ENCODE measurements at regions not wholly inside any gene's neighbourhood (a gene's known extent, or its start where the extent isn't known, plus 50 kb on each side); places are given as distances from the start of the nearest gene placed in this dataset.

DNA sequence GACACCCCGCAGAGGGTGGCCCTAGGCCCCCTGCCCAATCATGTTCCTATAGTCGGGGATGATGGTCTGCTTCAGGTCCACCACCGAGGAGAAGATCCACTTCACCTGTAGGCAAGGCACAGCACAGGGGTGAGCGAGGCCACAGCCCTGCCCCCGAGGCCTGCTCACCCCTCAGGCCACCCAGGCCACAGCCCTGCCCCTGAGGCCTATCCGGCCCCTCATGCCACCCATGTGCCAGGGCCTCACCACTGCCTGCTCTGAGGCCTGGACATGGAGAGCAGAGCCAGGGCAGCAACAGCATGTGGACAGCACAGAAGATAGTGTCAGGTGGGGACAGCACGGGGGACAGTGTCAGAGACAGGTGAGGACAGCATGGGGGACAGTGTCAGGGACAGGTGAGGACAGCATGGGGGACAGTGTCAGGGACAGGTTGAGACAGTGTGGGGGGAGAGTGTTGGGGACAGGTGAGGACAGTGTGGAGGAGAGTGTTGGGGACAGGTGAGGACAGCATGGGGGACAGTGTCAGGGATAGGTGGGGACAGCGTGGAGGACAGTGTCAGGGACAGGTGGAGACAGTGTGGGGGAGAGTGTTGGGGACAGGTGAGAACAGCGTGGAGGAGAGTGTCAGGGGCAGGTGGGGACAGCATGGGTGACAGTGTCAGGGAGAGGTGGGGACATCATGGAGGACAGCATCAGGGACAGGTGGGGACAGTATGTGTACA, 239.7 kb downstream of the TMEM121 start:
- Histone ChIP-seq H2AFZ (ENCODE audit: low read length) (no peak overlapping the region), H3K4me1 (replicated peaks in 1 of 4; ENCODE audit: control insufficient read depth in 3 of 4, insufficient read depth in 4 of 4, low read length in 3 of 4) (no peaks in the 10 kb centered on the region)

More for the DNA sequence above, 239.7 kb downstream of the TMEM121 start:
- Histone ChIP-seq H2AK5ac (ENCODE audit: low read depth, low read length) (no peak overlapping the region), H4K8ac (ENCODE audit: extremely low read depth, insufficient read depth, low read length) (no peak overlapping the region), H4K5ac (ENCODE audit: insufficient read length, low read depth, low read length) (no peak overlapping the region), H3K36me3 (ENCODE audit: control insufficient read depth in 2 of 4, insufficient read depth in 4 of 4, low read length in 3 of 4) (no peaks in the 10 kb centered on the region), H3K18ac (ENCODE audit: extremely low read depth, low read length) (no peak overlapping the region), H3K79me1 (ENCODE audit: low read depth, low read length) (no peaks in the 10 kb centered on the region), H2BK120ac (replicated peaks; ENCODE audit: low read depth, low read length) (no peak overlapping the region), H3K14ac (ENCODE audit: insufficient read length) (no peak overlapping the region), H3K79me2 (ENCODE audit: control insufficient read depth in 1 of 2, insufficient read depth in 2 of 2, low read length in 2 of 2) (no peaks in the 10 kb centered on the region), H3K23me2 (ENCODE audit: low read depth, low read length) (no peaks in the 10 kb centered on the region), H3K4me3 (ENCODE audit: extremely low read depth in 1 of 4, insufficient read depth in 2 of 4, low read depth in 3 of 4, low read length in 4 of 4) (no peak overlapping the region), H3K9ac (replicated peaks in 1 of 4; ENCODE audit: extremely low read depth in 1 of 4, low read depth in 3 of 4, low read length in 3 of 4) (no peak overlapping the region), H3K27me3 (replicated peaks in 1 of 4; ENCODE audit: control insufficient read depth in 3 of 4, extremely low read depth in 1 of 4, insufficient read depth in 3 of 4, low read length in 3 of 4) (no peaks in the 10 kb centered on the region), H3K4me2 (ENCODE audit: insufficient read depth in 1 of 2, low read depth in 2 of 2, low read length in 2 of 2) (no peak overlapping the region), H4K91ac (replicated peaks; ENCODE audit: insufficient read length, low read length) (no peak overlapping the region), H3K4ac (replicated peaks; ENCODE audit: insufficient read length, low read depth, low read length) (no peak overlapping the region), H3K9me3 (ENCODE audit: insufficient read depth in 2 of 2, low read depth in 1 of 2, low read length in 1 of 2) (peaks cover 28 to 65% of the 10 kb centered on the region in 2 experiments), H2BK20ac (ENCODE audit: low read length) (no peak overlapping the region), H3K23ac (ENCODE audit: insufficient read length) (no peak overlapping the region), H4K20me1 (replicated peaks in 1 of 2; ENCODE audit: control insufficient read depth in 1 of 2, insufficient read depth in 2 of 2, low read length in 2 of 2) (no peaks in the 10 kb centered on the region), H2BK12ac (ENCODE audit: low read depth, low read length) (no peak overlapping the region), H2BK15ac (ENCODE audit: low read length) (no peak overlapping the region), H3K56ac (replicated peaks; ENCODE audit: insufficient read length, low read depth, low read length) (no peak overlapping the region), H3K27ac (ENCODE audit: low read depth, low read length) (no peak overlapping the region), H2BK5ac (ENCODE audit: low read depth, low read length) (no peak overlapping the region)
- ChIA-PET POLR2A (ENCODE audit: partially characterized antibody) (no interaction called here), CTCF (ENCODE audit: partially characterized antibody) (no interaction called here)
- no peak for TF ChIP-seq HDAC2 (IDR thresholded peaks at IDR 0.05; ENCODE audit: borderline replicate concordance in 1 of 2, low read depth in 2 of 2, low read length in 2 of 2)
- TF ChIP-seq KDM5A (IDR thresholded peaks at IDR 0.05; ENCODE audit: low read length), result no peak
- no peak for TF ChIP-seq EGR1 (IDR thresholded peaks at IDR 0.05; ENCODE audit: borderline replicate concordance, low read depth, low read length)
- no peak for TF ChIP-seq RAD21 (IDR thresholded peaks at IDR 0.05 in 1 of 2, conservative IDR thresholded peaks at IDR 0.05 in 1 of 2; ENCODE audit: low read depth in 2 of 2, low read length in 2 of 2)
- TF ChIP-seq, protein P1, sequence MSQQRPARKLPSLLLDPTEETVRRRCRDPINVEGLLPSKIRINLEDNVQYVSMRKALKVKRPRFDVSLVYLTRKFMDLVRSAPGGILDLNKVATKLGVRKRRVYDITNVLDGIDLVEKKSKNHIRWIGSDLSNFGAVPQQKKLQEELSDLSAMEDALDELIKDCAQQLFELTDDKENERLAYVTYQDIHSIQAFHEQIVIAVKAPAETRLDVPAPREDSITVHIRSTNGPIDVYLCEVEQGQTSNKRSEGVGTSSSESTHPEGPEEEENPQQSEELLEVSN (IDR thresholded peaks at IDR 0.05), result no peak
- TF ChIP-seq SIRT6 (IDR thresholded peaks at IDR 0.05; ENCODE audit: low read length), result no peak
- no peak for TF ChIP-seq JUN (IDR thresholded peaks at IDR 0.05; ENCODE audit: low read depth, low read length)
- TF ChIP-seq CEBPB (IDR thresholded peaks at IDR 0.05; ENCODE audit: low read depth, low read length), result no peak
- TF ChIP-seq EZH2 (IDR thresholded peaks at IDR 0.05; ENCODE audit: low read depth, low read length, severe bottlenecking), result no peak
- TF ChIP-seq CHD2 (IDR thresholded peaks at IDR 0.05; ENCODE audit: low read length), result no peak
- no peak for TF ChIP-seq TAF7 (optimal IDR thresholded peaks at IDR 0.05; ENCODE audit: borderline replicate concordance, low read depth, low read length)
- TF ChIP-seq SAP30 (IDR thresholded peaks at IDR 0.05; ENCODE audit: insufficient read depth, insufficient replicate concordance, low read length), result no peak
- FAIRE-seq, result no peak
- WGBS, 2 experiments (ENCODE audit: extremely low coverage in 1 of 2, insufficient coverage in 1 of 2, insufficient read length in 1 of 2, insufficient replicate concordance in 2 of 2, low coverage in 1 of 2, low lambda C conversion rate in 2 of 2, missing lambda C conversion rate in 1 of 2), result 76% methylated on average over 7 of the region's 9 CpGs; no CpG with 5 or more reads in 1 of the 2 experiments
- DNase-seq (ENCODE audit: low read depth in 1 of 2, low spot score in 2 of 2), result no peak

Data from H1 (cell line).